ENCODE measurements at regions not wholly inside any gene's neighbourhood (a gene's known extent, or its start where the extent isn't known, plus 50 kb on each side); places are given as distances from the start of the nearest gene placed in this dataset.

- no peak for DNase-seq
Observed at GRCh38 chr3:79910337-79910736, 142.5 kb upstream of the ROBO1 start.

- DNase-seq: no peak
Observed at GRCh38 chr3:79906106-79906505, 138.3 kb upstream of the ROBO1 start.

GRCh38 chr3:79902151-79902550 lies 134.4 kb upstream of the ROBO1 start:
- DNase-seq: no peak

- no peak for DNase-seq
Observed at GRCh38 chr3:79898907-79899306, 131.1 kb upstream of the ROBO1 start.

- no peak for DNase-seq
Observed at GRCh38 chr3:79896086-79896485, 128.3 kb upstream of the ROBO1 start.

- no peak for DNase-seq
Observed at GRCh38 chr3:79887213-79887612, 119.4 kb upstream of the ROBO1 start.

- no peak for DNase-seq
Observed at GRCh38 chr3:79886204-79886603, 118.4 kb upstream of the ROBO1 start.

- DNase-seq: no peak
Observed at GRCh38 chr3:79885407-79885806, 117.6 kb upstream of the ROBO1 start.

- DNase-seq: no peak
Observed at GRCh38 chr3:79884354-79884753, 116.6 kb upstream of the ROBO1 start.

GRCh38 chr3:79881431-79881830 lies 113.6 kb upstream of the ROBO1 start:
- DNase-seq: no peak

GRCh38 chr3:79878708-79879107 lies 110.9 kb upstream of the ROBO1 start:
- no peak for DNase-seq

GRCh38 chr3:79874646-79875045 lies 106.8 kb upstream of the ROBO1 start:
- DNase-seq: no peak

GRCh38 chr3:79872483-79872882 lies 104.7 kb upstream of the ROBO1 start:
- no peak for DNase-seq

- DNase-seq: no peak
Observed at GRCh38 chr3:79871656-79872055, 103.9 kb upstream of the ROBO1 start.

- no peak for DNase-seq
Observed at GRCh38 chr3:79870313-79870620, 102.5 kb upstream of the ROBO1 start.

GRCh38 chr3:79869461-79870312 lies 101.9 kb upstream of the ROBO1 start:
- peak; percentile 26 for DNase-seq

GRCh38 chr3:79866162-79866561 lies 98.4 kb upstream of the ROBO1 start:
- DNase-seq: no peak

GRCh38 chr3:79864077-79864476 lies 96.3 kb upstream of the ROBO1 start:
- DNase-seq: no peak

- DNase-seq: no peak
Observed at GRCh38 chr3:79848876-79849275, 81.1 kb upstream of the ROBO1 start.

GRCh38 chr3:79847928-79848327 lies 80.1 kb upstream of the ROBO1 start:
- no peak for DNase-seq

- DNase-seq: no peak
Observed at GRCh38 chr3:79846148-79846933, 78.5 kb upstream of the ROBO1 start.

GRCh38 chr3:79845546-79845945 lies 77.7 kb upstream of the ROBO1 start:
- no peak for DNase-seq

GRCh38 chr3:79844176-79844575 lies 76.4 kb upstream of the ROBO1 start:
- no peak for DNase-seq

- DNase-seq: no peak
Observed at GRCh38 chr3:79843180-79843579, 75.4 kb upstream of the ROBO1 start.
